Brain microvascular endothelial cell (primary cell): ENCODE measurements at regions not wholly inside any gene's neighbourhood (a gene's known extent, or its start where the extent isn't known, plus 50 kb on each side); places are given as distances from the start of the nearest gene placed in this dataset.

ENCODE experiments used
- DNase-seq: peaks from one replicate; pipeline ENCODE4 v3.0.0-alpha.2; 2020
- H3K27ac ChIP-seq: fragments of 250-450 bp; sonication (Bioruptor Pico); 2 replicates; pipeline ENCODE4 v1.5.1; 2020; ENCODE audit warnings: mild to moderate bottlenecking, moderate library complexity
- H3K27me3 ChIP-seq: fragments of 250-450 bp; sonication (Bioruptor Pico); replicated peaks from 2 replicates; pipeline ENCODE4 v1.5.1; 2020; ENCODE audit warnings: mild to moderate bottlenecking
- H3K36me3 ChIP-seq: fragments of 250-450 bp; sonication (Bioruptor Pico); replicated peaks from 2 replicates; pipeline ENCODE4 v1.5.1; 2020; ENCODE audit warnings: mild to moderate bottlenecking
- H3K4me3 ChIP-seq: 2 replicates; pipeline ENCODE4 v1.5.1; 2011; ENCODE audit warnings: low read depth, mild to moderate bottlenecking, control low read depth, low read length, moderate library complexity
- CTCF ChIP-seq: IDR thresholded peaks from 2 replicates; pipeline ENCODE4 v1.5.1; 2011; ENCODE audit warnings: low read depth, mild to moderate bottlenecking, moderate library complexity, low read length, control low read depth, inconsistent platforms; ENCODE audit errors: missing control alignments
- in situ Hi-C: cut with HindIII; loops from 2 replicates; pipeline ENCODE4 v1.10.0; 2017; ENCODE audit warnings: low sequenced_read_pairs, low pct_ligation_motif_present

- H3K27ac ChIP-seq: no peak overlapping the region
- in situ Hi-C loops: loop anchor here (25.0 kb wide), 1 partner anchor 328 kb away; no protein-coding TSS in a partner anchor
- DNase-seq: peak; percentile 77
- no peaks in the 10 kb centered on the region for H3K36me3 ChIP-seq
- no peak overlapping the region for H3K4me3 ChIP-seq
- peak; percentile 68 for TF ChIP-seq CTCF
- no peaks in the 10 kb centered on the region for H3K27me3 ChIP-seq
Measured at GRCh38 chr2:203814661-203815540, 52.7 kb upstream of the CTLA4 start.

GRCh38 chr2:203815541-203815898 lies 52.1 kb upstream of the CTLA4 start:
- no peak overlapping the region for H3K27ac ChIP-seq
- DNase-seq: no peak
- in situ Hi-C loops: loop anchor here (25.0 kb wide), 1 partner anchor 328 kb away; no protein-coding TSS in a partner anchor
- H3K27me3 ChIP-seq: no peaks in the 10 kb centered on the region
- no peaks in the 10 kb centered on the region for H3K36me3 ChIP-seq
- H3K4me3 ChIP-seq: no peak overlapping the region
- no peak for TF ChIP-seq CTCF

- no peak overlapping the region for H3K4me3 ChIP-seq
- no peak for TF ChIP-seq CTCF
- no peaks in the 10 kb centered on the region for H3K36me3 ChIP-seq
- in situ Hi-C loops: loop anchor here (25.0 kb wide), 1 partner anchor 330 kb away; no protein-coding TSS in a partner anchor
- no peak for DNase-seq
- H3K27me3 ChIP-seq: no peaks in the 10 kb centered on the region
- H3K27ac ChIP-seq: no peak overlapping the region
Measured at GRCh38 chr2:203817147-203817546, 50.4 kb upstream of the CTLA4 start.
